Neural cell (in vitro differentiated cells): ENCODE measurements at regions not wholly inside any gene's neighbourhood (a gene's known extent, or its start where the extent isn't known, plus 50 kb on each side); places are given as distances from the start of the nearest gene placed in this dataset.

Experiments used
- H2AFZ ChIP-seq: fragments of 200-600, 300-800 bp; sonication (generic), shearing (Covaris generic); 2 replicates; pipeline ENCODE4 v1.6.0; 2014; ENCODE audit warnings: low read depth, mild to moderate bottlenecking, antibody characterized with exemption, low read length, moderate library complexity
- H3F3A ChIP-seq: fragments of 200-600 bp; shearing (Covaris generic); 2 replicates; pipeline ENCODE4 v1.6.1; 2016; ENCODE audit warnings: mild to moderate bottlenecking, moderate library complexity, mixed read lengths, antibody characterized with exemption, low read length; ENCODE audit not compliant: insufficient read depth, poor library complexity, severe bottlenecking
- H3K27ac ChIP-seq: fragments of 200-600, 300-800 bp; sonication (generic), shearing (Covaris generic); 2 replicates; pipeline ENCODE4 v1.5.1; 2014; ENCODE audit warnings: mild to moderate bottlenecking, low read length, moderate library complexity
- H3K27me3 ChIP-seq: fragments of 300-800, 200-600 bp; sonication (generic), shearing (Covaris generic); 2 replicates; pipeline ENCODE4 v1.6.0; 2014; ENCODE audit warnings: mild to moderate bottlenecking, low read depth, low read length, moderate library complexity; ENCODE audit not compliant: insufficient read depth
- H3K36me3 ChIP-seq: fragments of 300-800, 200-600 bp; sonication (generic), shearing (Covaris generic); 2 replicates; pipeline ENCODE4 v1.5.1; 2014; ENCODE audit warnings: mild to moderate bottlenecking, antibody characterized with exemption, low read length, moderate library complexity; ENCODE audit not compliant: insufficient read depth
- H3K4me2 ChIP-seq: fragments of 300-800, 200-600 bp; sonication (generic), shearing (Covaris generic); 2 replicates; pipeline ENCODE4 v1.6.0; 2014; ENCODE audit warnings: mild to moderate bottlenecking, low read length
- H3K4me3 ChIP-seq: fragments of 300-800, 200-600 bp; sonication (generic), shearing (Covaris generic); 2 replicates; pipeline ENCODE4 v1.5.1; 2014; ENCODE audit warnings: mild to moderate bottlenecking, low read length, moderate library complexity
- H3K79me2 ChIP-seq: fragments of 200-600 bp; shearing (Covaris generic); replicated peaks from 2 replicates; pipeline ENCODE4 v1.6.0; 2014; ENCODE audit warnings: mild to moderate bottlenecking, low read length, moderate library complexity; ENCODE audit not compliant: insufficient read depth
- H3K9ac ChIP-seq: fragments of 300-800, 200-600 bp; sonication (generic), shearing (Covaris generic); 2 replicates; pipeline ENCODE4 v1.6.1; 2016; ENCODE audit warnings: mild to moderate bottlenecking, low read length, mixed read lengths
- H3K9me2 ChIP-seq: fragments of 200-600 bp; shearing (Covaris generic); 2 replicates; pipeline ENCODE4 v1.6.1; 2016; ENCODE audit warnings: mild to moderate bottlenecking, low read length, mixed read lengths; ENCODE audit not compliant: insufficient read depth
- H3K9me3 ChIP-seq: fragments of 200-600, 300-800 bp; sonication (generic), shearing (Covaris generic); 2 replicates; pipeline ENCODE4 v1.6.1; 2016; ENCODE audit warnings: mild to moderate bottlenecking, mixed run types, low read length, moderate library complexity, mixed read lengths
- H4K20me1 ChIP-seq: fragments of 200-600 bp; shearing (Covaris generic); 2 replicates; pipeline ENCODE4 v1.6.1; 2016; ENCODE audit warnings: mild to moderate bottlenecking, mixed run types; ENCODE audit not compliant: insufficient read depth
- EP300 ChIP-seq: fragments of 450-650 bp; conservative IDR thresholded peaks from 2 replicates; pipeline ENCODE4 v1.6.1; 2014; ENCODE audit warnings: antibody characterized with exemption, mild to moderate bottlenecking, moderate library complexity; ENCODE audit not compliant: poor library complexity, severe bottlenecking
- EZH2 ChIP-seq: fragments of 200-600, 300-800 bp; shearing (Covaris generic), sonication (generic); IDR thresholded peaks from 2 replicates; pipeline ENCODE4 v1.6.1; 2014; ENCODE audit warnings: antibody characterized with exemption, low read length, borderline replicate concordance, mild to moderate bottlenecking; ENCODE audit not compliant: insufficient read depth, poor library complexity, severe bottlenecking
- MXI1 ChIP-seq: fragments of 450-650 bp; conservative IDR thresholded peaks from 2 replicates; pipeline ENCODE4 v1.6.1; 2014; ENCODE audit warnings: antibody characterized with exemption, mild to moderate bottlenecking; ENCODE audit not compliant: poor library complexity, severe bottlenecking
- POLR2AphosphoS5 ChIP-seq: IDR thresholded peaks from 2 replicates; pipeline ENCODE4 v1.6.1; 2012
- RAD21 ChIP-seq: fragments of 450-650 bp; conservative IDR thresholded peaks from 2 replicates; pipeline ENCODE4 v1.6.1; 2014; ENCODE audit warnings: antibody characterized with exemption, mild to moderate bottlenecking, moderate library complexity
- SMC3 ChIP-seq: fragments of 450-650 bp; conservative IDR thresholded peaks from 2 replicates; pipeline ENCODE4 v1.6.1; 2014; ENCODE audit warnings: antibody characterized with exemption, mild to moderate bottlenecking, moderate library complexity; ENCODE audit not compliant: poor library complexity
- TAF1 ChIP-seq: IDR thresholded peaks from 2 replicates; pipeline ENCODE4 v1.6.1; 2012; ENCODE audit warnings: low read depth
- TF ChIP-seq, protein P1 (sequence below): fragments of 450-650 bp; IDR thresholded peaks from 2 replicates; pipeline ENCODE4 v1.5.1; 2014; ENCODE audit warnings: antibody characterized with exemption, mild to moderate bottlenecking, moderate library complexity; ENCODE audit not compliant: poor library complexity, severe bottlenecking
- TF ChIP-seq, protein P2 (sequence below): IDR thresholded peaks from 2 replicates; pipeline ENCODE4 v1.6.1; 2012; ENCODE audit warnings: borderline replicate concordance

DNA sequence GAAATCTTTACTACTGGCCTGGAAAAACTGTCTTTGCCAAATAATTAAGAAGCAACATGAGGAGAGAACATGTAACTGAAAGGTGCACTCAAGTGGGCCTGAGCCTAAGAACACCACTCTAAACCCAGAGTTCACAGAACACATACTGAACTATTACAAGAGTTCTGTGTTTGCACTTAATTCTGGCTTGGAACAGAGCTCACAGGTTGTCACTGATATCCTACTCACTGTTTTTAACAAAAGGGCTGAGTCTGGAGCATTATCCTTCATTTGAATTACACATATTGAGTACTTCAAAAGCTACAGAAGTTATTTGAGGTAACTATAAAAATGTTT lies 164.7 kb downstream of the OGFRL1 start:
- H3K4me3 ChIP-seq: no peak overlapping the region
- TF ChIP-seq MXI1 (no peak), EP300 (no peak), POLR2AphosphoS5 (no peak), RAD21 (no peak), SMC3 (no peak), TAF1 (no peak), EZH2 (no peak)
- TF ChIP-seq, protein P1, sequence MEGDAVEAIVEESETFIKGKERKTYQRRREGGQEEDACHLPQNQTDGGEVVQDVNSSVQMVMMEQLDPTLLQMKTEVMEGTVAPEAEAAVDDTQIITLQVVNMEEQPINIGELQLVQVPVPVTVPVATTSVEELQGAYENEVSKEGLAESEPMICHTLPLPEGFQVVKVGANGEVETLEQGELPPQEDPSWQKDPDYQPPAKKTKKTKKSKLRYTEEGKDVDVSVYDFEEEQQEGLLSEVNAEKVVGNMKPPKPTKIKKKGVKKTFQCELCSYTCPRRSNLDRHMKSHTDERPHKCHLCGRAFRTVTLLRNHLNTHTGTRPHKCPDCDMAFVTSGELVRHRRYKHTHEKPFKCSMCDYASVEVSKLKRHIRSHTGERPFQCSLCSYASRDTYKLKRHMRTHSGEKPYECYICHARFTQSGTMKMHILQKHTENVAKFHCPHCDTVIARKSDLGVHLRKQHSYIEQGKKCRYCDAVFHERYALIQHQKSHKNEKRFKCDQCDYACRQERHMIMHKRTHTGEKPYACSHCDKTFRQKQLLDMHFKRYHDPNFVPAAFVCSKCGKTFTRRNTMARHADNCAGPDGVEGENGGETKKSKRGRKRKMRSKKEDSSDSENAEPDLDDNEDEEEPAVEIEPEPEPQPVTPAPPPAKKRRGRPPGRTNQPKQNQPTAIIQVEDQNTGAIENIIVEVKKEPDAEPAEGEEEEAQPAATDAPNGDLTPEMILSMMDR: no peak
- TF ChIP-seq, protein P2, sequence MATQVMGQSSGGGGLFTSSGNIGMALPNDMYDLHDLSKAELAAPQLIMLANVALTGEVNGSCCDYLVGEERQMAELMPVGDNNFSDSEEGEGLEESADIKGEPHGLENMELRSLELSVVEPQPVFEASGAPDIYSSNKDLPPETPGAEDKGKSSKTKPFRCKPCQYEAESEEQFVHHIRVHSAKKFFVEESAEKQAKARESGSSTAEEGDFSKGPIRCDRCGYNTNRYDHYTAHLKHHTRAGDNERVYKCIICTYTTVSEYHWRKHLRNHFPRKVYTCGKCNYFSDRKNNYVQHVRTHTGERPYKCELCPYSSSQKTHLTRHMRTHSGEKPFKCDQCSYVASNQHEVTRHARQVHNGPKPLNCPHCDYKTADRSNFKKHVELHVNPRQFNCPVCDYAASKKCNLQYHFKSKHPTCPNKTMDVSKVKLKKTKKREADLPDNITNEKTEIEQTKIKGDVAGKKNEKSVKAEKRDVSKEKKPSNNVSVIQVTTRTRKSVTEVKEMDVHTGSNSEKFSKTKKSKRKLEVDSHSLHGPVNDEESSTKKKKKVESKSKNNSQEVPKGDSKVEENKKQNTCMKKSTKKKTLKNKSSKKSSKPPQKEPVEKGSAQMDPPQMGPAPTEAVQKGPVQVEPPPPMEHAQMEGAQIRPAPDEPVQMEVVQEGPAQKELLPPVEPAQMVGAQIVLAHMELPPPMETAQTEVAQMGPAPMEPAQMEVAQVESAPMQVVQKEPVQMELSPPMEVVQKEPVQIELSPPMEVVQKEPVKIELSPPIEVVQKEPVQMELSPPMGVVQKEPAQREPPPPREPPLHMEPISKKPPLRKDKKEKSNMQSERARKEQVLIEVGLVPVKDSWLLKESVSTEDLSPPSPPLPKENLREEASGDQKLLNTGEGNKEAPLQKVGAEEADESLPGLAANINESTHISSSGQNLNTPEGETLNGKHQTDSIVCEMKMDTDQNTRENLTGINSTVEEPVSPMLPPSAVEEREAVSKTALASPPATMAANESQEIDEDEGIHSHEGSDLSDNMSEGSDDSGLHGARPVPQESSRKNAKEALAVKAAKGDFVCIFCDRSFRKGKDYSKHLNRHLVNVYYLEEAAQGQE: no peak
- H3K9me2 ChIP-seq: no peaks in the 10 kb centered on the region
- no peaks in the 10 kb centered on the region for H3K9me3 ChIP-seq
- H4K20me1 ChIP-seq: no peaks in the 10 kb centered on the region
- H3K36me3 ChIP-seq: no peaks in the 10 kb centered on the region
- H2AFZ ChIP-seq: no peak overlapping the region
- H3K79me2 ChIP-seq: no peaks in the 10 kb centered on the region
- H3K27me3 ChIP-seq: no peaks in the 10 kb centered on the region
- H3K4me2 ChIP-seq: no peak overlapping the region
- H3K27ac ChIP-seq: no peak overlapping the region
- no peaks in the 10 kb centered on the region for H3F3A ChIP-seq
- no peak overlapping the region for H3K9ac ChIP-seq

DNA sequence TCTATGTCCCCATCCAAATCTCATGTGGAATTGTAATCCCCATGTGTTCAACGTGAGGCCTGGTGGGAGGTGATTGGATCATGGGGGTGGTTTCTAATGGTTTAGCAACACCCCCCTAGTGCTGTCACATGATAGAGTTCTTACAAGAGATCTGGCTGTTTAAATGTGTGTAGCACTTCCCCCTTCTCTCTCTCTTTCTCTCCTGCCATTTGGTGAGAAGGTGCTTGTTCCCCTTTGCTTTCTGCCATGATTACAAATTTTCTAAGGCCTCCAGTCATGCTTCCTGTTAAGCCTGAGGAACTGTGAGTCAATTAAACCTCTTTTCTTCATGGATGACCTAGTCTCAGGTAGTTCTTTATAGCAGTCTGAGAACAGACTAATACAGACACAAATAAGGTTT lies 165.4 kb downstream of the OGFRL1 start:
- Histone ChIP-seq H3K79me2 (no peaks in the 10 kb centered on the region), H3K36me3 (no peaks in the 10 kb centered on the region), H3K9me2 (no peaks in the 10 kb centered on the region), H2AFZ (no peak overlapping the region), H3K9ac (no peak overlapping the region), H3K27ac (no peak overlapping the region), H4K20me1 (no peaks in the 10 kb centered on the region), H3K9me3 (no peaks in the 10 kb centered on the region), H3K4me2 (no peak overlapping the region), H3K4me3 (no peak overlapping the region), H3F3A (no peaks in the 10 kb centered on the region), H3K27me3 (no peaks in the 10 kb centered on the region)
- TF ChIP-seq RAD21 (no peak), EP300 (no peak), EZH2 (no peak), TAF1 (no peak), SMC3 (no peak), MXI1 (no peak), POLR2AphosphoS5 (no peak)
- TF ChIP-seq, protein P2: no peak
- TF ChIP-seq, protein P1: no peak
